WTC11 (cell line): ENCODE measurements at regions not wholly inside any gene's neighbourhood (a gene's known extent, or its start where the extent isn't known, plus 50 kb on each side); places are given as distances from the start of the nearest gene placed in this dataset.

ENCODE experiments used
- ATF6 ChIP-seq: sonication (generic); formaldehyde crosslinking; IDR thresholded peaks from 2 replicates; pipeline ENCODE4 v1.8.1; 2023; ENCODE audit warnings: mild to moderate bottlenecking, missing genetic modification reagents
- CTCF ChIP-seq: fragments of 200-600 bp; IDR thresholded peaks from 2 replicates; pipeline ENCODE4 v1.8.0; 2022; ENCODE audit warnings: antibody characterized with exemption
- TP53 ChIP-seq: sonication (generic); formaldehyde crosslinking; IDR thresholded peaks from 2 replicates; pipeline ENCODE4 v1.8.1; 2023; ENCODE audit warnings: mild to moderate bottlenecking, missing genetic modification reagents

- TF ChIP-seq CTCF (no peak), ATF6 (CRISPR knock-in tag) (no peak), TP53 (CRISPR knock-in tag) (no peak)
Observed at GRCh38 chr6:163872335-163872734, 457.8 kb downstream of the QKI start.
